Esophagus squamous epithelium (tissue), 5 donors: ENCODE measurements at regions not wholly inside any gene's neighbourhood (a gene's known extent, or its start where the extent isn't known, plus 50 kb on each side); places are given as distances from the start of the nearest gene placed in this dataset.

ENCODE experiments used
- DNase-seq: peaks from one replicate; lab custom pipeline; 2025; lab: John Stamatoyannopoulos, UW
- H3K27ac ChIP-seq, 4 donors: fragments of 200-600 bp; sonication (generic); one replicate each; pipeline ENCODE4 v1.5.1; 2016 to 2019; ENCODE audit warnings: mild to moderate bottlenecking in 1 of 4
- H3K27me3 ChIP-seq, 4 donors: fragments of 200-600 bp; sonication (generic); 1 replicate in 3 of 4; 2 replicates in 1 of 4; pipeline versions ENCODE4 v1.5.1 to v1.6.0; 2017 to 2021; ENCODE audit warnings: antibody characterized with exemption in 1 of 4
- H3K36me3 ChIP-seq, 3 donors: fragments of 200-600 bp; sonication (generic); one replicate each; pipeline ENCODE4 v1.5.1; 2016 to 2019
- H3K4me1 ChIP-seq, 3 donors: fragments of 200-600 bp; sonication (generic); one replicate each; pipeline ENCODE4 v1.5.1; 2017 to 2019
- H3K4me3 ChIP-seq, 4 donors: fragments of 200-600 bp; sonication (generic); 1 replicate in 3 of 4; 2 replicates in 1 of 4; pipeline ENCODE4 v1.5.1; 2016 to 2019; ENCODE audit warnings: mild to moderate bottlenecking in 2 of 4, moderate library complexity in 1 of 4
- H3K9me3 ChIP-seq, 3 donors: fragments of 200-600 bp; sonication (generic); one replicate each; pipeline ENCODE4 v1.5.1; 2016 to 2019
- POLR2A ChIP-seq, 4 donors: fragments of 450-650 bp; IDR thresholded peaks; one replicate each; pipeline ENCODE4 v1.6.1; 2017; ENCODE audit warnings: antibody characterized with exemption in 4 of 4, mild to moderate bottlenecking in 4 of 4, moderate library complexity in 3 of 4
- WGBS, 2 donors: methylation state at CpG; one replicate each; pipeline ENCODE4 v1.1.5; 2018; 5-methylcytosine and 5-hydroxymethylcytosine counted together
- intact Hi-C: fragments of 100-400 bp; cut with DNase I; formaldehyde crosslinking; loops from one replicate; pipeline ENCODE4 v1.15.0; 2022
- TF ChIP-seq, protein P1 (sequence below), 6 experiments: fragments of 450-650 bp in 4 of 6; fragments of 200-600 bp in 2 of 6; sonication (generic) in 2 of 6; IDR thresholded peaks; one replicate each; pipeline ENCODE4 v1.5.1; 2016 to 2019; ENCODE audit warnings: antibody characterized with exemption in 6 of 6, mild to moderate bottlenecking in 4 of 6, moderate library complexity in 4 of 6
- donor health status: DM: yes; HTN: yes; CAD: no.

DNA sequence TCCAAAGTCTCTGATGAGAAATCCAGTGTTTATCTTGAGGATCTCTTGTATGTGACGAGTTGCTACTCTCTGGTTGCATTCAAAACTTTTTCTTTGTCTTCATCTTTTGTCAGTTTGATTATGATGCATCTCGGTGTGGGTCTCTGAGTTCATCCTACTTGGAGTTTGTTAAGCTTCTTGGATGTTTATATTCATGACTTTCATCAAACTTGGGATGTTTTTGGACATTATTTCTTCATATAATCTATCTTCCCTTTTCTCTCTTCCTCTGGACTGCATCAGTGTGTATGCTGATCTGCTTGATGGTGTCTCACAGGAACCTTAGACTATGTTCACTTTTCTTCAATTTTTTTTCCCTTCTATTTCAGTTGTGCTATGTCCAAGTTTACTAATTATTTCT lies 320.4 kb downstream of the TLE3 start:
- H3K27ac ChIP-seq, result no peak overlapping the region
- H3K36me3 ChIP-seq, result no peaks in the 10 kb centered on the region
- no peak for DNase-seq
- H3K9me3 ChIP-seq, result no peaks in the 10 kb centered on the region
- no peak overlapping the region for H3K4me3 ChIP-seq
- H3K4me1 ChIP-seq, result no peaks in the 10 kb centered on the region
- TF ChIP-seq, protein P1, sequence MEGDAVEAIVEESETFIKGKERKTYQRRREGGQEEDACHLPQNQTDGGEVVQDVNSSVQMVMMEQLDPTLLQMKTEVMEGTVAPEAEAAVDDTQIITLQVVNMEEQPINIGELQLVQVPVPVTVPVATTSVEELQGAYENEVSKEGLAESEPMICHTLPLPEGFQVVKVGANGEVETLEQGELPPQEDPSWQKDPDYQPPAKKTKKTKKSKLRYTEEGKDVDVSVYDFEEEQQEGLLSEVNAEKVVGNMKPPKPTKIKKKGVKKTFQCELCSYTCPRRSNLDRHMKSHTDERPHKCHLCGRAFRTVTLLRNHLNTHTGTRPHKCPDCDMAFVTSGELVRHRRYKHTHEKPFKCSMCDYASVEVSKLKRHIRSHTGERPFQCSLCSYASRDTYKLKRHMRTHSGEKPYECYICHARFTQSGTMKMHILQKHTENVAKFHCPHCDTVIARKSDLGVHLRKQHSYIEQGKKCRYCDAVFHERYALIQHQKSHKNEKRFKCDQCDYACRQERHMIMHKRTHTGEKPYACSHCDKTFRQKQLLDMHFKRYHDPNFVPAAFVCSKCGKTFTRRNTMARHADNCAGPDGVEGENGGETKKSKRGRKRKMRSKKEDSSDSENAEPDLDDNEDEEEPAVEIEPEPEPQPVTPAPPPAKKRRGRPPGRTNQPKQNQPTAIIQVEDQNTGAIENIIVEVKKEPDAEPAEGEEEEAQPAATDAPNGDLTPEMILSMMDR (IDR thresholded peaks at IDR 0.05), result no peak
- TF ChIP-seq POLR2A (IDR thresholded peaks at IDR 0.05), result no peak
- 48 to 53% methylated on average over 2 of the region's 2 CpGs for WGBS, 2 donors
- peaks cover 0 to 27% (median 0%) of the 10 kb centered on the region in 4 donors for H3K27me3 ChIP-seq
- intact Hi-C loops, result no loop called here

DNA sequence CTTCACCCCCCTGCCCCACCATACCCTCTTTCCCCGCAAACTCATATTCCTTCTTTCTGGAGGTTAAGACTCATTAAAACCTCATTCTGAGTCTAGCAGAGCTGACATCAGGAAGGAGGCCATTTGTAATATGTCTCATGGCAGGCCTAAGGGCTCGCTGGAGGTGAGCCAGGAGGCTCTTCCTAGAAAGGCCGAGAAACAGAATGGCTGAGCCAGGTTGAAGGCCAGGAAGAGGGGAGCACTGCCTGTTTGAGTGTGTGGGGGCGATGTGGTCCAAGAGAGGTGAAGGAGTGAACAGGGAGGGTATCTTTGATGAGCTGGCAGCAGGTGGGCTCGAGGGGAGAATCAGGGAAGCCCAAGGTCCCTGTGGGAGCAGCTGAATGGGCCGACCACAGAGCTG lies 317.3 kb downstream of the TLE3 start:
- H3K4me1 ChIP-seq, result no peaks in the 10 kb centered on the region
- 52 to 76% methylated on average over 3 to 4 of the region's 6 CpGs for WGBS, 2 donors
- H3K4me3 ChIP-seq, result no peak overlapping the region
- no peak for DNase-seq
- no peak for TF ChIP-seq POLR2A (IDR thresholded peaks at IDR 0.05)
- no peak overlapping the region for H3K27ac ChIP-seq
- intact Hi-C loops, result no loop called here
- H3K36me3 ChIP-seq, result no peaks in the 10 kb centered on the region
- H3K9me3 ChIP-seq, result no peaks in the 10 kb centered on the region
- H3K27me3 ChIP-seq, result peaks cover 0 to 40% (median 0%) of the 10 kb centered on the region in 4 donors

DNA sequence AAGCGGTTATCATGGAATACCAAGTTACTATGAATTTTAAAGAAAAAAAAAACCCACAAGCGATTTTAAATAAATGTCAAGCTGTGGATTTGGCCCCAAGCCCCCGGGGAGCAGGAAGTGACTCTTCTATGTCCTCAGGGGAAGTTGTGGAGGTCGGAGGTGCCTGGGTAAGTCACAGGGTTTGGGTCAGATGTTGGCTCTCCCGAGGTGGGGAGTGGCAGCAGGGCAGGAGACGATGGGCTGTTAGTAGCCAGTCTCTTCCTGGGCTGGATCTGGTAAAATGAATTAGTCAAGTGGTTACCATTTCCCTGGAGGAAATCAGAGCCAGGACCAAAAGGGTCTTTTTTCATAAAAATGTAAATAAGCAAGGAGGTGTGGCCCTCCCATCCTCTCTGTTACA lies 316.7 kb downstream of the TLE3 start:
- TF ChIP-seq POLR2A (IDR thresholded peaks at IDR 0.05), result no peak
- TF ChIP-seq, protein P1 (IDR thresholded peaks at IDR 0.05), result no peak
- H3K4me3 ChIP-seq, result no peak overlapping the region
- peaks cover 0 to 40% (median 0%) of the 10 kb centered on the region in 4 donors for H3K27me3 ChIP-seq
- WGBS, 2 donors, result 39 to 43% methylated on average over 6 of the region's 6 CpGs
- DNase-seq, result no peak
- intact Hi-C loops, result no loop called here
- H3K36me3 ChIP-seq, result no peaks in the 10 kb centered on the region
- H3K4me1 ChIP-seq, result no peaks in the 10 kb centered on the region
- no peaks in the 10 kb centered on the region for H3K9me3 ChIP-seq
- H3K27ac ChIP-seq, result no peak overlapping the region

DNA sequence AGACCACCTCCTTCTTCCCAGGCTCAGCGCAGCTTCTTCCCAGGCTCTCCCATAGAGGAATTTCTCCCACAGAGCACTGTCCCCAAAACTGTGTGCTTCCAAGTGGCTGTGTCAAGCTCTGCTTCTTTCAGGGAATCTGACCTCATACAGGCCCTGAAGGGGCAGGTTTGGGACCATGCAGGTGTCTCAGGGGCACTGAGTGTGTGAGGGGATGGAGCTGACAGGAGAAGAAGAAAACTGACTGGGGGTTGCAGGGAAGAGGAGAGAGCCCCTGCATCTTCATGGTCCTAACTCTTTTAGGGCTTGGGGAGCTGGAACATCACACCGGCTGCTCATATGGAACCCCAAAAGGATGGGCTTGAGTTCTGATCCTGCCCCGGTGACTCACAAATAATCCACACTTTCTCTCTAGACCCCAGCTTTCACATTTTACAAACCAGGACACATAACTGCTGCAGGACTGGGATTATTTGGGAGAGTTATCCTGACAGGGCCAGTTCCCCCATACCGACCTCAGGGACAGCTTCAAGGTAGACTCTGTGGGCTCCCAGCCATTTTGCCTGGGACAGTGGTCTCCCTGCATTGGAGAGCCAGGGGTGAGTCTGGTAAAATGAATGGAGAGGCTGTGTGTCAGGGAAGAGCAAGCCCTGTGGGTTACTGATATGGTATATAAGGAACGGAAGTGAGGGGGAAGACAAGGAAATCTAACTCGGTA lies 316.1 kb downstream of the TLE3 start:
- no peak overlapping the region for H3K4me3 ChIP-seq
- TF ChIP-seq, protein P1 (IDR thresholded peaks at IDR 0.05), result no peak
- TF ChIP-seq POLR2A (IDR thresholded peaks at IDR 0.05), result no peak
- H3K4me1 ChIP-seq, result no peaks in the 10 kb centered on the region
- intact Hi-C loops, result no loop called here
- H3K36me3 ChIP-seq, result no peaks in the 10 kb centered on the region
- DNase-seq, result no peak
- 83 to 86% methylated on average over 4 to 6 of the region's 6 CpGs for WGBS, 2 donors
- no peak overlapping the region for H3K27ac ChIP-seq
- H3K9me3 ChIP-seq, result no peaks in the 10 kb centered on the region
- H3K27me3 ChIP-seq, result peaks cover 0 to 44% (median 0%) of the 10 kb centered on the region in 4 donors

DNA sequence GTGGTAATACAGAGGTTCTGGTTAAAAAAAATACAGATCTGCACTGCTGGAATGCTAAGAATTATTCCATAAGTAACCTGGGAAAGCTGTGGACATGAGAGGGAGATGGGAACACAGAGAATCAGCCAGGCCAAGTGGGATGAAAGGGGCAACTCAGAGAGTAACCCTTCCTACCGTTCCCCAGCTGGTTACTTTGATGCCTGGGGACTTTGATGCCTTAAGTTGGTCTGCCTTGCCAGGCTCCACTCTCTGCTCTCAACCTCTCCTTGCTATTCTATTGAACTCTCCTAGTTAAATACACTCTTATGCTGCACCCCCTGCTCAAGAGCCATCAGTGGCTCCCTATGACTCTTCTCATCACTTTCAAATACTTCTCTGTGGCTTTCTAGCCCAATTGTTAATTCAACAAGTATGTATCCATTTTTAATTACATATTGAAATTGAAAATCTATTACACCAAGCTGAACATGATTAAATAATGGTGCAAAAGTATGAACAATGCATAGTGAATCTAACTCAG lies 315.5 kb downstream of the TLE3 start:
- TF ChIP-seq, protein P1 (IDR thresholded peaks at IDR 0.05), result no peak
- TF ChIP-seq POLR2A (IDR thresholded peaks at IDR 0.05), result no peak
- no peak for DNase-seq
- 63 to 68% methylated on average over 1 of the region's 1 CpG for WGBS, 2 donors

More for the DNA sequence above, 315.5 kb downstream of the TLE3 start:
- H3K4me3 ChIP-seq, result no peak overlapping the region
- peaks cover 0 to 49% (median 0%) of the 10 kb centered on the region in 4 donors for H3K27me3 ChIP-seq
- H3K4me1 ChIP-seq, result no peaks in the 10 kb centered on the region
- no peaks in the 10 kb centered on the region for H3K36me3 ChIP-seq
- intact Hi-C loops, result no loop called here
- no peak overlapping the region for H3K27ac ChIP-seq
- no peaks in the 10 kb centered on the region for H3K9me3 ChIP-seq
